ENCODE measurements at regions not wholly inside any gene's neighbourhood (a gene's known extent, or its start where the extent isn't known, plus 50 kb on each side); places are given as distances from the start of the nearest gene placed in this dataset.

GRCh38 chr1:199311478-199312262, 672.8 kb downstream of the PTPRC start:
- TF ChIP-seq ZC3H10 (CRISPR knock-in tag; IDR thresholded peaks at IDR 0.05) (no peak), CSDC2 (CRISPR knock-in tag; IDR thresholded peaks at IDR 0.05) (no peak), ISL1 (CRISPR knock-in tag; IDR thresholded peaks at IDR 0.05) (no peak)
- no peak for ATAC-seq

GRCh38 chr1:199312626-199313025, 673.8 kb downstream of the PTPRC start:
- TF ChIP-seq ZNF8 (CRISPR knock-in tag; IDR thresholded peaks at IDR 0.05) (no peak), TSHZ2 (CRISPR knock-in tag; IDR thresholded peaks at IDR 0.05) (no peak), RARB (CRISPR knock-in tag; IDR thresholded peaks at IDR 0.05) (no peak), GLIS3 (CRISPR knock-in tag; IDR thresholded peaks at IDR 0.05) (no peak), ZNF565 (CRISPR knock-in tag; conservative IDR thresholded peaks at IDR 0.05; ENCODE audit: low read depth) (no peak), ISL1 (CRISPR knock-in tag; IDR thresholded peaks at IDR 0.05) (no peak), ZFP3 (CRISPR knock-in tag; IDR thresholded peaks at IDR 0.05) (no peak), POU6F1 (CRISPR knock-in tag; IDR thresholded peaks at IDR 0.05; ENCODE audit: borderline replicate concordance, low read depth) (no peak), ZNF70 (CRISPR knock-in tag; IDR thresholded peaks at IDR 0.05) (no peak), OSR1 (CRISPR knock-in tag; IDR thresholded peaks at IDR 0.05) (no peak), ESRRG (CRISPR knock-in tag; IDR thresholded peaks at IDR 0.05) (no peak), CSRNP3 (CRISPR knock-in tag; IDR thresholded peaks at IDR 0.05) (no peak), TCF4 (CRISPR knock-in tag; IDR thresholded peaks at IDR 0.05; ENCODE audit: borderline replicate concordance) (no peak), TOX (CRISPR knock-in tag; IDR thresholded peaks at IDR 0.05; ENCODE audit: borderline replicate concordance) (no peak), PPARA (CRISPR knock-in tag; IDR thresholded peaks at IDR 0.05; ENCODE audit: borderline replicate concordance) (no peak), CSDC2 (CRISPR knock-in tag; IDR thresholded peaks at IDR 0.05) (no peak), BACH2 (CRISPR knock-in tag; IDR thresholded peaks at IDR 0.05; ENCODE audit: borderline replicate concordance) (no peak), ARNTL (CRISPR knock-in tag; IDR thresholded peaks at IDR 0.05; ENCODE audit: borderline replicate concordance, low read depth) (no peak), CREB5 (CRISPR knock-in tag; IDR thresholded peaks at IDR 0.05; ENCODE audit: low read depth) (no peak), ZFP30 (CRISPR knock-in tag; IDR thresholded peaks at IDR 0.05) (no peak)
- no peak for ATAC-seq

GRCh38 chr1:199313444-199313843, 674.6 kb downstream of the PTPRC start:
- no peak for TF ChIP-seq ZFP30 (CRISPR knock-in tag; IDR thresholded peaks at IDR 0.05)
- no peak for TF ChIP-seq OSR1 (CRISPR knock-in tag; IDR thresholded peaks at IDR 0.05)
- TF ChIP-seq BACH2 (CRISPR knock-in tag; IDR thresholded peaks at IDR 0.05; ENCODE audit: borderline replicate concordance): no peak
- TF ChIP-seq SNAI2 (CRISPR knock-in tag; IDR thresholded peaks at IDR 0.05): no peak
- TF ChIP-seq ZNF70 (CRISPR knock-in tag; IDR thresholded peaks at IDR 0.05): no peak
- TF ChIP-seq CSRNP3 (CRISPR knock-in tag; IDR thresholded peaks at IDR 0.05): no peak
- no peak for TF ChIP-seq TOX (CRISPR knock-in tag; IDR thresholded peaks at IDR 0.05; ENCODE audit: borderline replicate concordance)
- no peak for TF ChIP-seq ZNF8 (CRISPR knock-in tag; IDR thresholded peaks at IDR 0.05)
- TF ChIP-seq PPARA (CRISPR knock-in tag; IDR thresholded peaks at IDR 0.05; ENCODE audit: borderline replicate concordance): no peak
- no peak for TF ChIP-seq TCF4 (CRISPR knock-in tag; IDR thresholded peaks at IDR 0.05; ENCODE audit: borderline replicate concordance)
- no peak for ATAC-seq
